WTC11 (cell line): ENCODE measurements at regions not wholly inside any gene's neighbourhood (a gene's known extent, or its start where the extent isn't known, plus 50 kb on each side); places are given as distances from the start of the nearest gene placed in this dataset.

Source experiments
- ATAC-seq: fragments of 200-7000 bp; cut with Tn5 transposase; 2 replicates; pipeline ENCODE4 v1.10.0; 2021; ENCODE audit warnings: mild to moderate bottlenecking, moderate library complexity
- CTCF ChIA-PET: fragments of 300-600 bp; sonication (Branson Sonifier 250); formaldehyde crosslinking; loops from one replicate; lab custom pipeline; 2021; ENCODE audit warnings: antibody characterized with exemption; lab: Charles Lee
- POLR2A ChIA-PET: fragments of 350-600 bp; sonication (Branson Sonifier 250); formaldehyde crosslinking; loops from one replicate; lab custom pipeline; 2021; ENCODE audit warnings: antibody characterized with exemption; lab: Charles Lee
- DNase-seq: peaks from one replicate; pipeline ENCODE4 v3.0.0; 2021; ENCODE audit warnings: low spot score
- H3K27ac Mint-ChIP-seq: 2 replicates; pipeline ENCODE4 v1.8.0; 2021; ENCODE audit warnings: mixed read lengths
- H3K27me3 Mint-ChIP-seq: 2 replicates; pipeline ENCODE4 v1.8.0; 2021; ENCODE audit warnings: low read depth, mild to moderate bottlenecking, moderate library complexity, mixed read lengths
- H3K36me3 Mint-ChIP-seq: 2 replicates; pipeline ENCODE4 v1.8.0; 2021; ENCODE audit warnings: mixed read lengths
- H3K4me1 Mint-ChIP-seq: 2 replicates; pipeline ENCODE4 v1.8.0; 2022; ENCODE audit warnings: mixed read lengths
- H3K4me3 Mint-ChIP-seq: 2 replicates; pipeline ENCODE4 v1.8.0; 2021; ENCODE audit warnings: mild to moderate bottlenecking, moderate library complexity, mixed read lengths
- H3K9me3 Mint-ChIP-seq: 2 replicates; pipeline ENCODE4 v1.8.0; 2021; ENCODE audit warnings: mixed read lengths
- EMX1 ChIP-seq: fragments of 250-450 bp; sonication (Bioruptor Pico); IDR thresholded peaks from 2 replicates; pipeline ENCODE4 v1.8.0; 2021; ENCODE audit warnings: mild to moderate bottlenecking
- FOXJ3 ChIP-seq: sonication (generic); formaldehyde crosslinking; IDR thresholded peaks from 2 replicates; pipeline ENCODE4 v1.9.0; 2021; ENCODE audit warnings: missing genetic modification reagents, mild to moderate bottlenecking, borderline replicate concordance
- FOXP1 ChIP-seq: sonication (generic); formaldehyde crosslinking; IDR thresholded peaks from 2 replicates; pipeline ENCODE4 v1.8.0; 2022; ENCODE audit warnings: missing genetic modification reagents, mild to moderate bottlenecking, moderate library complexity, borderline replicate concordance
- GABPB1 ChIP-seq: sonication (generic); formaldehyde crosslinking; IDR thresholded peaks from 2 replicates; pipeline ENCODE4 v1.8.1; 2023; ENCODE audit warnings: mild to moderate bottlenecking, missing genetic modification reagents
- GRHL2 ChIP-seq: fragments of 250-450 bp; sonication (Bioruptor Pico); IDR thresholded peaks from 2 replicates; pipeline ENCODE4 v1.8.0; 2022; ENCODE audit warnings: mild to moderate bottlenecking, moderate library complexity; ENCODE audit not compliant: insufficient replicate concordance, severe bottlenecking
- HMGA2 ChIP-seq: fragments of 250-450 bp; sonication (Bioruptor Pico); IDR thresholded peaks from 2 replicates; pipeline ENCODE4 v1.4.0; 2021; ENCODE audit warnings: mild to moderate bottlenecking, moderate library complexity
- KAT7 ChIP-seq: sonication (generic); formaldehyde crosslinking; IDR thresholded peaks from 2 replicates; pipeline ENCODE4 v1.8.1; 2023; ENCODE audit warnings: missing genetic modification reagents, mild to moderate bottlenecking, borderline replicate concordance
- NFATC4 ChIP-seq: fragments of 250-450 bp; sonication (Bioruptor Pico); IDR thresholded peaks from 2 replicates; pipeline ENCODE4 v1.9.0; 2021; ENCODE audit warnings: mild to moderate bottlenecking
- NFE2L1 ChIP-seq: sonication (generic); formaldehyde crosslinking; IDR thresholded peaks from 2 replicates; pipeline ENCODE4 v1.8.1; 2023; ENCODE audit warnings: missing genetic modification reagents
- NR2C2 ChIP-seq: sonication (generic); formaldehyde crosslinking; IDR thresholded peaks from 2 replicates; pipeline ENCODE4 v1.8.0; 2022; ENCODE audit warnings: mild to moderate bottlenecking, missing genetic modification reagents
- SMAD4 ChIP-seq: sonication (generic); formaldehyde crosslinking; IDR thresholded peaks from 2 replicates; pipeline ENCODE4 v1.8.0; 2022; ENCODE audit warnings: mild to moderate bottlenecking, missing genetic modification reagents
- TEAD4 ChIP-seq: sonication (generic); formaldehyde crosslinking; IDR thresholded peaks from 2 replicates; pipeline ENCODE4 v1.8.0; 2022; ENCODE audit warnings: mild to moderate bottlenecking, missing genetic modification reagents
- TP53 ChIP-seq: sonication (generic); formaldehyde crosslinking; IDR thresholded peaks from 2 replicates; pipeline ENCODE4 v1.8.1; 2023; ENCODE audit warnings: mild to moderate bottlenecking, missing genetic modification reagents
- ZNF121 ChIP-seq: sonication (generic); formaldehyde crosslinking; IDR thresholded peaks from 2 replicates; pipeline ENCODE4 v1.8.0; 2023; ENCODE audit warnings: missing genetic modification reagents
- TF ChIP-seq, protein P1 (sequence below): sonication (generic); formaldehyde crosslinking; IDR thresholded peaks from 2 replicates; pipeline ENCODE4 v1.8.0; 2023; ENCODE audit warnings: mild to moderate bottlenecking, missing genetic modification reagents
- TF ChIP-seq, protein P2 (sequence below): sonication (generic); formaldehyde crosslinking; IDR thresholded peaks from 2 replicates; pipeline ENCODE4 v1.8.0; 2023; ENCODE audit warnings: missing genetic modification reagents
- TF ChIP-seq, protein P3 (sequence below): fragments of 200-600 bp; IDR thresholded peaks from 2 replicates; pipeline ENCODE4 v1.8.0; 2022; ENCODE audit warnings: antibody characterized with exemption
- TF ChIP-seq, protein P4 (sequence below): fragments of 250-450 bp; sonication (Bioruptor Pico); conservative IDR thresholded peaks from 2 replicates; pipeline ENCODE4 v1.9.0; 2021; ENCODE audit warnings: mild to moderate bottlenecking
- TF ChIP-seq, protein P5 (sequence below): sonication (generic); formaldehyde crosslinking; IDR thresholded peaks from 2 replicates; pipeline ENCODE4 v1.8.0; 2023; ENCODE audit warnings: missing genetic modification reagents, mild to moderate bottlenecking, borderline replicate concordance
- TF ChIP-seq, protein P6 (sequence below): sonication (generic); formaldehyde crosslinking; IDR thresholded peaks from 2 replicates; pipeline ENCODE4 v1.8.1; 2023; ENCODE audit warnings: mild to moderate bottlenecking, missing genetic modification reagents, borderline replicate concordance

DNA sequence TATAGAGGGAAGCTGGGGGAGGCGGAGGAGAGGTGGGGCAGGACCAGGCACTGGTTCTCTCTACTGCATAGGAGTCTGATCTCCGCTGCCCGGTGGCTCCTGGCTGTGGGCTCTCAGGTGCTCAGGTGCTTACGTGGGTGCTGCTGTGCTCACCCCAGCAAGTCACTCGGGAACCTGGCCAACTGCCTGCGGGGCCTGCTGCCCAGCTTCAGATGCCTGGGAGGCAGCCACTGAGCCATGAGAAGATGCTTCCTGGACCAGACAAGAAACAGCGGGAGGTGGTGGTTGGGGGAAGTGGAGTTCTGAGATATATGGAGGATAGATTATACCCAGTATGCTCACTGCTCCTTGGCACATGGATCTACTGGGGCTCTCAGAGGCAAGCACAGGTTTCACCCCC lies 1303.4 kb downstream of the TBC1D22A start:
- H3K27ac Mint-ChIP-seq = no peak overlapping the region
- peaks cover 3% of the 10 kb centered on the region for H3K4me1 Mint-ChIP-seq
- ChIA-PET POLR2A (no interaction called here), CTCF (no interaction called here)
- no peak for TF ChIP-seq SMAD4 (CRISPR knock-in tag)
- no peak for TF ChIP-seq GABPB1
- no peak for TF ChIP-seq KAT7 (CRISPR knock-in tag)
- TF ChIP-seq FOXP1 (CRISPR knock-in tag) = no peak
- no peak for TF ChIP-seq NR2C2 (CRISPR knock-in tag)
- no peak for TF ChIP-seq FOXJ3
- DNase-seq (no peak), ATAC-seq (no peak)
- H3K4me3 Mint-ChIP-seq = no peak overlapping the region
- H3K27me3 Mint-ChIP-seq = peaks cover 2% of the 10 kb centered on the region
- H3K36me3 Mint-ChIP-seq = peaks cover 13% of the 10 kb centered on the region; the same call in 1 of the 2 replicates
- H3K9me3 Mint-ChIP-seq = peaks cover 23% of the 10 kb centered on the region

DNA sequence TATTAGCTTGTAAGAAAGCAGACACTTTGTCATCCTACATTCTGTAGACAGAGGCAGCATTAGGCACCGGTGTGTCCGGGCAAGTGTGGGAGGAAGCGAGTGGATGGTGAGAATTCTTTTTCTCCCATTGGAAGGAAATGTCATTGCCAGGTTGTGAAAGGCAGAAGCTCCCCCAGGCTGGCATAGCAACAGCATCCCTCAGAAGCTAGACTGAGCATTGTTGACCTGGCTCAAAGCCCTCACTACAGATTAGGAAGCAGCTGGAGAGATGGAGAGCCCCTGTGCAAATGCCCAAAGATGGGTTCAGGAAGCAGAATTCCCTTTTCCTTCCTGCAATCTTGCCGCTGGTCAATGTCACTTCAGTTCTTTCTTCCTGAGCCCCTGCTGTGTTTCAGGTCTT lies 1299.3 kb downstream of the TBC1D22A start:
- no peak for DNase-seq
- no peaks in the 10 kb centered on the region for H3K36me3 Mint-ChIP-seq
- no peaks in the 10 kb centered on the region for H3K4me1 Mint-ChIP-seq
- no peak overlapping the region for H3K27ac Mint-ChIP-seq
- ChIA-PET POLR2A (no interaction called here), CTCF (no interaction called here)
- H3K27me3 Mint-ChIP-seq = peaks cover under 1% of the 10 kb centered on the region
- H3K4me3 Mint-ChIP-seq = no peak overlapping the region
- H3K9me3 Mint-ChIP-seq = peaks cover 19% of the 10 kb centered on the region
- no peak for ATAC-seq
- TF ChIP-seq TP53 (CRISPR knock-in tag) (no peak), GRHL2 (CRISPR knock-in tag) (no peak), TEAD4 (CRISPR knock-in tag) (no peak), HMGA2 (no peak), EMX1 (CRISPR knock-in tag) (no peak), NFATC4 (no peak), NFE2L1 (CRISPR knock-in tag) (no peak), ZNF121 (CRISPR knock-in tag) (no peak)
- TF ChIP-seq, protein P1, sequence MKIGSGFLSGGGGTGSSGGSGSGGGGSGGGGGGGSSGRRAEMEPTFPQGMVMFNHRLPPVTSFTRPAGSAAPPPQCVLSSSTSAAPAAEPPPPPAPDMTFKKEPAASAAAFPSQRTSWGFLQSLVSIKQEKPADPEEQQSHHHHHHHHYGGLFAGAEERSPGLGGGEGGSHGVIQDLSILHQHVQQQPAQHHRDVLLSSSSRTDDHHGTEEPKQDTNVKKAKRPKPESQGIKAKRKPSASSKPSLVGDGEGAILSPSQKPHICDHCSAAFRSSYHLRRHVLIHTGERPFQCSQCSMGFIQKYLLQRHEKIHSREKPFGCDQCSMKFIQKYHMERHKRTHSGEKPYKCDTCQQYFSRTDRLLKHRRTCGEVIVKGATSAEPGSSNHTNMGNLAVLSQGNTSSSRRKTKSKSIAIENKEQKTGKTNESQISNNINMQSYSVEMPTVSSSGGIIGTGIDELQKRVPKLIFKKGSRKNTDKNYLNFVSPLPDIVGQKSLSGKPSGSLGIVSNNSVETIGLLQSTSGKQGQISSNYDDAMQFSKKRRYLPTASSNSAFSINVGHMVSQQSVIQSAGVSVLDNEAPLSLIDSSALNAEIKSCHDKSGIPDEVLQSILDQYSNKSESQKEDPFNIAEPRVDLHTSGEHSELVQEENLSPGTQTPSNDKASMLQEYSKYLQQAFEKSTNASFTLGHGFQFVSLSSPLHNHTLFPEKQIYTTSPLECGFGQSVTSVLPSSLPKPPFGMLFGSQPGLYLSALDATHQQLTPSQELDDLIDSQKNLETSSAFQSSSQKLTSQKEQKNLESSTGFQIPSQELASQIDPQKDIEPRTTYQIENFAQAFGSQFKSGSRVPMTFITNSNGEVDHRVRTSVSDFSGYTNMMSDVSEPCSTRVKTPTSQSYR (CRISPR knock-in tag) = no peak
- TF ChIP-seq, protein P2, sequence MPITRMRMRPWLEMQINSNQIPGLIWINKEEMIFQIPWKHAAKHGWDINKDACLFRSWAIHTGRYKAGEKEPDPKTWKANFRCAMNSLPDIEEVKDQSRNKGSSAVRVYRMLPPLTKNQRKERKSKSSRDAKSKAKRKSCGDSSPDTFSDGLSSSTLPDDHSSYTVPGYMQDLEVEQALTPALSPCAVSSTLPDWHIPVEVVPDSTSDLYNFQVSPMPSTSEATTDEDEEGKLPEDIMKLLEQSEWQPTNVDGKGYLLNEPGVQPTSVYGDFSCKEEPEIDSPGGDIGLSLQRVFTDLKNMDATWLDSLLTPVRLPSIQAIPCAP (CRISPR knock-in tag) = no peak
- TF ChIP-seq, protein P3, sequence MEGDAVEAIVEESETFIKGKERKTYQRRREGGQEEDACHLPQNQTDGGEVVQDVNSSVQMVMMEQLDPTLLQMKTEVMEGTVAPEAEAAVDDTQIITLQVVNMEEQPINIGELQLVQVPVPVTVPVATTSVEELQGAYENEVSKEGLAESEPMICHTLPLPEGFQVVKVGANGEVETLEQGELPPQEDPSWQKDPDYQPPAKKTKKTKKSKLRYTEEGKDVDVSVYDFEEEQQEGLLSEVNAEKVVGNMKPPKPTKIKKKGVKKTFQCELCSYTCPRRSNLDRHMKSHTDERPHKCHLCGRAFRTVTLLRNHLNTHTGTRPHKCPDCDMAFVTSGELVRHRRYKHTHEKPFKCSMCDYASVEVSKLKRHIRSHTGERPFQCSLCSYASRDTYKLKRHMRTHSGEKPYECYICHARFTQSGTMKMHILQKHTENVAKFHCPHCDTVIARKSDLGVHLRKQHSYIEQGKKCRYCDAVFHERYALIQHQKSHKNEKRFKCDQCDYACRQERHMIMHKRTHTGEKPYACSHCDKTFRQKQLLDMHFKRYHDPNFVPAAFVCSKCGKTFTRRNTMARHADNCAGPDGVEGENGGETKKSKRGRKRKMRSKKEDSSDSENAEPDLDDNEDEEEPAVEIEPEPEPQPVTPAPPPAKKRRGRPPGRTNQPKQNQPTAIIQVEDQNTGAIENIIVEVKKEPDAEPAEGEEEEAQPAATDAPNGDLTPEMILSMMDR = no peak
- TF ChIP-seq, protein P4, sequence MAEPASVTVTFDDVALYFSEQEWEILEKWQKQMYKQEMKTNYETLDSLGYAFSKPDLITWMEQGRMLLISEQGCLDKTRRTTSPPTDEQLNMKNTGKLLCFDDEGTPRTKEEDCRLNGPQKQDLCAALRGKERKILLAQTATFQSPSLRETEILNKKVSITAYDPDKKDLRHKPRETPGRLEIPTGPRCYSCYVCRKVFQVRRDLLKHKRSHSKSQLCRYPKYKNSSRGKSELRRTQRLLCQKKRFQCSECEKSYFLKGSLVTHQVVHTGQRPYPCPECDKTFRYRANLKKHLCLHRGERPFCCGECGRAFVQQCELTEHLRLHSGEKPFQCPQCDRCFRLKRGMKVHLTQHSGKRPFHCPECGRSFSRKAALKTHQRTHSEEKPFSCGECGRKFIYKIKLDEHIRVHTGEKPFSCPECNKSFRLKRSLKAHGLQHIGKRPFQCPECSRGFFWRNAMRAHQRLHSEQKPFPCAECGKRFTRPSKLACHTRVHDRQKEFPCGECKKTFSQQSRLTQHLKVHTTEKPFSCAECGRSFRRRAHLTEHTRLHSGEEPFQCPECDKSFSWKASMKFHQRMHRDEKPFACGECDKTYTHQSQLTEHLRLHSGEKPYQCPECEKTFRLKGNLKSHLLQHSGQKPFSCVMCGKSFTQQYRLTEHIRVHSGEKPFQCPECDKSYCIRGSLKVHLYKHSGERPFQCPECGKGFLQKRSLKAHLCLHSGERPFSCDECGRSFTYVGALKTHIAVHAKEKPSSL (CRISPR knock-in tag) = no peak
- TF ChIP-seq, protein P5, sequence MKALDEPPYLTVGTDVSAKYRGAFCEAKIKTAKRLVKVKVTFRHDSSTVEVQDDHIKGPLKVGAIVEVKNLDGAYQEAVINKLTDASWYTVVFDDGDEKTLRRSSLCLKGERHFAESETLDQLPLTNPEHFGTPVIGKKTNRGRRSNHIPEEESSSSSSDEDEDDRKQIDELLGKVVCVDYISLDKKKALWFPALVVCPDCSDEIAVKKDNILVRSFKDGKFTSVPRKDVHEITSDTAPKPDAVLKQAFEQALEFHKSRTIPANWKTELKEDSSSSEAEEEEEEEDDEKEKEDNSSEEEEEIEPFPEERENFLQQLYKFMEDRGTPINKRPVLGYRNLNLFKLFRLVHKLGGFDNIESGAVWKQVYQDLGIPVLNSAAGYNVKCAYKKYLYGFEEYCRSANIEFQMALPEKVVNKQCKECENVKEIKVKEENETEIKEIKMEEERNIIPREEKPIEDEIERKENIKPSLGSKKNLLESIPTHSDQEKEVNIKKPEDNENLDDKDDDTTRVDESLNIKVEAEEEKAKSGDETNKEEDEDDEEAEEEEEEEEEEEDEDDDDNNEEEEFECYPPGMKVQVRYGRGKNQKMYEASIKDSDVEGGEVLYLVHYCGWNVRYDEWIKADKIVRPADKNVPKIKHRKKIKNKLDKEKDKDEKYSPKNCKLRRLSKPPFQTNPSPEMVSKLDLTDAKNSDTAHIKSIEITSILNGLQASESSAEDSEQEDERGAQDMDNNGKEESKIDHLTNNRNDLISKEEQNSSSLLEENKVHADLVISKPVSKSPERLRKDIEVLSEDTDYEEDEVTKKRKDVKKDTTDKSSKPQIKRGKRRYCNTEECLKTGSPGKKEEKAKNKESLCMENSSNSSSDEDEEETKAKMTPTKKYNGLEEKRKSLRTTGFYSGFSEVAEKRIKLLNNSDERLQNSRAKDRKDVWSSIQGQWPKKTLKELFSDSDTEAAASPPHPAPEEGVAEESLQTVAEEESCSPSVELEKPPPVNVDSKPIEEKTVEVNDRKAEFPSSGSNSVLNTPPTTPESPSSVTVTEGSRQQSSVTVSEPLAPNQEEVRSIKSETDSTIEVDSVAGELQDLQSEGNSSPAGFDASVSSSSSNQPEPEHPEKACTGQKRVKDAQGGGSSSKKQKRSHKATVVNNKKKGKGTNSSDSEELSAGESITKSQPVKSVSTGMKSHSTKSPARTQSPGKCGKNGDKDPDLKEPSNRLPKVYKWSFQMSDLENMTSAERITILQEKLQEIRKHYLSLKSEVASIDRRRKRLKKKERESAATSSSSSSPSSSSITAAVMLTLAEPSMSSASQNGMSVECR = no peak
- TF ChIP-seq, protein P6, sequence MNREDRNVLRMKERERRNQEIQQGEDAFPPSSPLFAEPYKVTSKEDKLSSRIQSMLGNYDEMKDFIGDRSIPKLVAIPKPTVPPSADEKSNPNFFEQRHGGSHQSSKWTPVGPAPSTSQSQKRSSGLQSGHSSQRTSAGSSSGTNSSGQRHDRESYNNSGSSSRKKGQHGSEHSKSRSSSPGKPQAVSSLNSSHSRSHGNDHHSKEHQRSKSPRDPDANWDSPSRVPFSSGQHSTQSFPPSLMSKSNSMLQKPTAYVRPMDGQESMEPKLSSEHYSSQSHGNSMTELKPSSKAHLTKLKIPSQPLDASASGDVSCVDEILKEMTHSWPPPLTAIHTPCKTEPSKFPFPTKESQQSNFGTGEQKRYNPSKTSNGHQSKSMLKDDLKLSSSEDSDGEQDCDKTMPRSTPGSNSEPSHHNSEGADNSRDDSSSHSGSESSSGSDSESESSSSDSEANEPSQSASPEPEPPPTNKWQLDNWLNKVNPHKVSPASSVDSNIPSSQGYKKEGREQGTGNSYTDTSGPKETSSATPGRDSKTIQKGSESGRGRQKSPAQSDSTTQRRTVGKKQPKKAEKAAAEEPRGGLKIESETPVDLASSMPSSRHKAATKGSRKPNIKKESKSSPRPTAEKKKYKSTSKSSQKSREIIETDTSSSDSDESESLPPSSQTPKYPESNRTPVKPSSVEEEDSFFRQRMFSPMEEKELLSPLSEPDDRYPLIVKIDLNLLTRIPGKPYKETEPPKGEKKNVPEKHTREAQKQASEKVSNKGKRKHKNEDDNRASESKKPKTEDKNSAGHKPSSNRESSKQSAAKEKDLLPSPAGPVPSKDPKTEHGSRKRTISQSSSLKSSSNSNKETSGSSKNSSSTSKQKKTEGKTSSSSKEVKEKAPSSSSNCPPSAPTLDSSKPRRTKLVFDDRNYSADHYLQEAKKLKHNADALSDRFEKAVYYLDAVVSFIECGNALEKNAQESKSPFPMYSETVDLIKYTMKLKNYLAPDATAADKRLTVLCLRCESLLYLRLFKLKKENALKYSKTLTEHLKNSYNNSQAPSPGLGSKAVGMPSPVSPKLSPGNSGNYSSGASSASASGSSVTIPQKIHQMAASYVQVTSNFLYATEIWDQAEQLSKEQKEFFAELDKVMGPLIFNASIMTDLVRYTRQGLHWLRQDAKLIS (CRISPR knock-in tag) = no peak
